HEK293 (cell line): ENCODE measurements at regions not wholly inside any gene's neighbourhood (a gene's known extent, or its start where the extent isn't known, plus 50 kb on each side); places are given as distances from the start of the nearest gene placed in this dataset.
"Not testable (repeated sequence)": the region's sequence is repeated elsewhere in the genome, so short reads cannot be mapped to it uniquely, and the experiment has no call there.

Source experiments
- CTCF ChIA-PET: fragments of 350-600 bp; formaldehyde crosslinking; extraction: SDS; loops from one replicate; lab custom pipeline; 2021; ENCODE audit warnings: antibody characterized with exemption; lab: Yijun Ruan, JAX
- POLR2A ChIA-PET: fragments of 300-600 bp; formaldehyde crosslinking; extraction: SDS; loops from one replicate; lab custom pipeline; 2020; ENCODE audit warnings: antibody characterized with exemption, inconsistent platforms; lab: Yijun Ruan, JAX
- H3K27ac ChIP-seq: fragments of 200-500 bp; sonication (Bioruptor generic); 2 replicates; pipeline ENCODE4 v1.5.1; 2014; ENCODE audit warnings: low read depth, low read length, control low read depth, inconsistent platforms; ENCODE audit errors: extremely low read depth
- H3K36me3 ChIP-seq, 2 experiments: fragments of 200-500 bp in 1 of 2; sonication (Bioruptor generic) in 1 of 2; 1 replicate in 1 of 2; 2 replicates in 1 of 2; pipeline ENCODE4 v1.5.1; 2014 to 2017; ENCODE audit warnings: inconsistent platforms in 2 of 2, low read length in 2 of 2; ENCODE audit not compliant: control insufficient read depth in 2 of 2, insufficient read depth in 1 of 2
- H3K4me1 ChIP-seq: fragments of 200-500 bp; sonication (Bioruptor generic); 2 replicates; pipeline ENCODE4 v1.5.1; 2014; ENCODE audit warnings: mild to moderate bottlenecking, low read length, inconsistent platforms; ENCODE audit not compliant: control insufficient read depth, insufficient read depth
- H3K4me3 ChIP-seq: 2 replicates; pipeline ENCODE4 v1.5.1; 2011; ENCODE audit warnings: low read depth, mild to moderate bottlenecking, control low read depth, low read length, moderate library complexity
- H3K9me3 ChIP-seq: fragments of 200-500 bp; sonication (Bioruptor generic); 2 replicates; pipeline ENCODE4 v1.5.1; 2014; ENCODE audit warnings: low read depth, low read length, inconsistent platforms; ENCODE audit not compliant: control insufficient read depth, insufficient read depth
- HOXC10 ChIP-seq: sonication (generic); formaldehyde crosslinking; IDR thresholded peaks from 2 replicates; pipeline ENCODE4 v1.8.1; 2023; ENCODE audit warnings: mild to moderate bottlenecking, missing genetic modification reagents
- KLF7 ChIP-seq: fragments of 450-650 bp; formaldehyde crosslinking; IDR thresholded peaks from 2 replicates; pipeline ENCODE4 v1.5.1; 2016; ENCODE audit warnings: missing biosample characterization, missing genetic modification characterization, borderline replicate concordance
- MEIS1 ChIP-seq: sonication (generic); formaldehyde crosslinking; IDR thresholded peaks from 2 replicates; pipeline ENCODE4 v1.8.1; 2022; ENCODE audit warnings: missing genetic modification reagents, mild to moderate bottlenecking, borderline replicate concordance
- MYNN ChIP-seq: fragments of 450-650 bp; formaldehyde crosslinking; IDR thresholded peaks from 2 replicates; pipeline ENCODE4 v1.5.1; 2016; ENCODE audit warnings: missing biosample characterization, missing genetic modification characterization, borderline replicate concordance
- ZNF10 ChIP-seq: fragments of 450-650 bp; formaldehyde crosslinking; IDR thresholded peaks from 2 replicates; pipeline ENCODE4 v1.5.1; 2017; ENCODE audit warnings: missing biosample characterization, missing genetic modification characterization
- ZNF132 ChIP-seq: fragments of 450-650 bp; formaldehyde crosslinking; IDR thresholded peaks from 2 replicates; pipeline ENCODE4 v1.5.1; 2017; ENCODE audit warnings: missing biosample characterization, missing genetic modification characterization, borderline replicate concordance
- ZNF202 ChIP-seq: fragments of 450-650 bp; formaldehyde crosslinking; IDR thresholded peaks from 2 replicates; pipeline ENCODE4 v1.5.1; 2016; ENCODE audit warnings: missing biosample characterization, missing genetic modification characterization, borderline replicate concordance
- ZNF221 ChIP-seq: fragments of 450-650 bp; formaldehyde crosslinking; IDR thresholded peaks from 2 replicates; pipeline ENCODE4 v1.5.1; 2017; ENCODE audit warnings: missing biosample characterization, missing genetic modification characterization, borderline replicate concordance
- ZNF239 ChIP-seq: fragments of 450-650 bp; formaldehyde crosslinking; IDR thresholded peaks from 2 replicates; pipeline ENCODE4 v1.5.1; 2016; ENCODE audit warnings: missing biosample characterization, missing genetic modification characterization
- ZNF426 ChIP-seq: fragments of 450-650 bp; formaldehyde crosslinking; IDR thresholded peaks from 2 replicates; pipeline ENCODE4 v1.5.1; 2017; ENCODE audit warnings: missing biosample characterization, missing genetic modification characterization, mild to moderate bottlenecking, inconsistent platforms, moderate library complexity
- ZNF530 ChIP-seq: fragments of 450-650 bp; formaldehyde crosslinking; IDR thresholded peaks from 2 replicates; pipeline ENCODE4 v1.5.1; 2016; ENCODE audit warnings: low read depth, missing biosample characterization, missing genetic modification characterization
- ZNF549 ChIP-seq: fragments of 450-650 bp; IDR thresholded peaks from 2 replicates; pipeline ENCODE4 v1.5.1; 2018; ENCODE audit warnings: missing biosample characterization, missing genetic modification characterization, mild to moderate bottlenecking, inconsistent platforms, moderate library complexity
- ZNF768 ChIP-seq: fragments of 450-650 bp; formaldehyde crosslinking; IDR thresholded peaks from 2 replicates; pipeline ENCODE4 v1.5.1; 2018; ENCODE audit warnings: missing biosample characterization, mild to moderate bottlenecking, missing genetic modification characterization
- ZNF785 ChIP-seq: fragments of 450-650 bp; formaldehyde crosslinking; IDR thresholded peaks from 2 replicates; pipeline ENCODE4 v1.5.1; 2016; ENCODE audit warnings: missing biosample characterization, missing genetic modification characterization
- TF ChIP-seq, protein P1 (sequence below): fragments of 450-650 bp; formaldehyde crosslinking; IDR thresholded peaks from 2 replicates; pipeline ENCODE4 v1.5.1; 2016; ENCODE audit warnings: missing biosample characterization, missing genetic modification characterization
- TF ChIP-seq, protein P2 (sequence below): fragments of 450-650 bp; IDR thresholded peaks from 2 replicates; pipeline ENCODE4 v1.5.1; 2018; ENCODE audit warnings: missing biosample characterization, mild to moderate bottlenecking, missing genetic modification characterization
- TF ChIP-seq, protein P3 (sequence below): fragments of 450-650 bp; formaldehyde crosslinking; IDR thresholded peaks from 2 replicates; pipeline ENCODE4 v1.5.1; 2016; ENCODE audit warnings: missing biosample characterization, missing genetic modification characterization
- TF ChIP-seq, protein P4 (sequence below): fragments of 450-650 bp; formaldehyde crosslinking; IDR thresholded peaks from 2 replicates; pipeline ENCODE4 v1.5.1; 2016; ENCODE audit warnings: missing biosample characterization, missing genetic modification characterization
- TF ChIP-seq, protein P5 (sequence below): fragments of 450-650 bp; formaldehyde crosslinking; IDR thresholded peaks from 2 replicates; pipeline ENCODE4 v1.5.1; 2016; ENCODE audit warnings: missing biosample characterization, missing genetic modification characterization

DNA sequence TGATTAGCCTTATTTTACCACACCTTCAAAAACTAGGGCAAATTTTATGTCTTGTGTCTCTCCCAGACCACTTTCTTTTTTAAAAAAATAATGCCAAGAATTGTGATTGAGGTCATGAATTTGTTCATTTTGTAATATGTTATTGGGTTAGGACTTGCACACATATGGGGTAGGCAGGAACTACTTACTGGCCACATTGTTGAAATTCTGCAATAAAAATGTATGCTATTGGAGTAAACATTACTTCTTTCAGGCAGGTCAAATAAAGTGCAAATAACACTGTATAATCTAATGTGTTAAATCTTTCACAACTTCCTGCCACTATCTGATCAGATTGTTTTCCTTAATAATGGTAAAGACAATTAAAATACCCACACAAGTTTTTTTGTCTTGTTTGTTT lies 166.6 kb upstream of the COL11A1 start (continued):
- TF ChIP-seq ZNF132 = no peak

DNA sequence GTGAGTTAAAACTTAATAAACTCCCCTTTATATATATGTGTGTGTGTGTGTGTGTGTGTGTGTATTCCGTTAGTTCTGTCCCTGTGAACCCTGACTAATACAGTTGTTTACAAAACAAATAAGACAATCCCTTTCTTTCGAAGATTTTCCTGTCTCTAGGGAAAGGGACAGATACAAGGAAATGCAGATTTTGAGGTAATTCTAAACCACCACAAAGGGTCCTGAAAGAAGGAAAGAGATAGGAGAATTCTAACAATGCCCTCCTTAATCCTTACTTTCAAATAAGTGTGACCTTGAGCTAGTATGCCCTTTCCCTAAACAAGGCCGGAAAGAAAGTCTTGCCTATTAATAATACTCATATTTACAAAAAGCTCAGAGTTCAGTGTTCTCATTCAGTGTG lies 164.8 kb upstream of the COL11A1 start:
- TF ChIP-seq, protein P1, sequence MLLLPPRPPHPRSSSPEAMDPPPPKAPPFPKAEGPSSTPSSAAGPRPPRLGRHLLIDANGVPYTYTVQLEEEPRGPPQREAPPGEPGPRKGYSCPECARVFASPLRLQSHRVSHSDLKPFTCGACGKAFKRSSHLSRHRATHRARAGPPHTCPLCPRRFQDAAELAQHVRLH (tag by site-specific recombination) = no peak
- no peak for TF ChIP-seq ZNF768 (tag by site-specific recombination)
- TF ChIP-seq, protein P2, sequence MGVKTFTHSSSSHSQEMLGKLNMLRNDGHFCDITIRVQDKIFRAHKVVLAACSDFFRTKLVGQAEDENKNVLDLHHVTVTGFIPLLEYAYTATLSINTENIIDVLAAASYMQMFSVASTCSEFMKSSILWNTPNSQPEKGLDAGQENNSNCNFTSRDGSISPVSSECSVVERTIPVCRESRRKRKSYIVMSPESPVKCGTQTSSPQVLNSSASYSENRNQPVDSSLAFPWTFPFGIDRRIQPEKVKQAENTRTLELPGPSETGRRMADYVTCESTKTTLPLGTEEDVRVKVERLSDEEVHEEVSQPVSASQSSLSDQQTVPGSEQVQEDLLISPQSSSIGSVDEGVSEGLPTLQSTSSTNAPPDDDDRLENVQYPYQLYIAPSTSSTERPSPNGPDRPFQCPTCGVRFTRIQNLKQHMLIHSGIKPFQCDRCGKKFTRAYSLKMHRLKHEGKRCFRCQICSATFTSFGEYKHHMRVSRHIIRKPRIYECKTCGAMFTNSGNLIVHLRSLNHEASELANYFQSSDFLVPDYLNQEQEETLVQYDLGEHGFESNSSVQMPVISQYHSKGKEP (tag by site-specific recombination) = no peak
- TF ChIP-seq, protein P3, sequence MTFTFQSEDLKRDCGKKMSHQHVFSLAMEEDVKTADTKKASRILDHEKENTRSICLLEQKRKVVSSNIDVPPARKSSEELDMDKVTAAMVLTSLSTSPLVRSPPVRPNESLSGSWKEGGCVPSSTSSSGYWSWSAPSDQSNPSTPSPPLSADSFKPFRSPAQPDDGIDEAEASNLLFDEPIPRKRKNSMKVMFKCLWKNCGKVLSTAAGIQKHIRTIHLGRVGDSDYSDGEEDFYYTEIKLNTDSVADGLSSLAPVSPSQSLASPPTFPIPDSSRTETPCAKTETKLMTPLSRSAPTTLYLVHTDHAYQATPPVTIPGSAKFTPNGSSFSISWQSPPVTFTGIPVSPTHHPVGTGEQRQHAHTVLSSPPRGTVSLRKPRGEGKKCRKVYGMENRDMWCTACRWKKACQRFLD (tag by site-specific recombination) = no peak
- no peak for TF ChIP-seq ZNF549 (tag by site-specific recombination)
- no peak for TF ChIP-seq MYNN (tag by site-specific recombination)
- TF ChIP-seq, protein P4, sequence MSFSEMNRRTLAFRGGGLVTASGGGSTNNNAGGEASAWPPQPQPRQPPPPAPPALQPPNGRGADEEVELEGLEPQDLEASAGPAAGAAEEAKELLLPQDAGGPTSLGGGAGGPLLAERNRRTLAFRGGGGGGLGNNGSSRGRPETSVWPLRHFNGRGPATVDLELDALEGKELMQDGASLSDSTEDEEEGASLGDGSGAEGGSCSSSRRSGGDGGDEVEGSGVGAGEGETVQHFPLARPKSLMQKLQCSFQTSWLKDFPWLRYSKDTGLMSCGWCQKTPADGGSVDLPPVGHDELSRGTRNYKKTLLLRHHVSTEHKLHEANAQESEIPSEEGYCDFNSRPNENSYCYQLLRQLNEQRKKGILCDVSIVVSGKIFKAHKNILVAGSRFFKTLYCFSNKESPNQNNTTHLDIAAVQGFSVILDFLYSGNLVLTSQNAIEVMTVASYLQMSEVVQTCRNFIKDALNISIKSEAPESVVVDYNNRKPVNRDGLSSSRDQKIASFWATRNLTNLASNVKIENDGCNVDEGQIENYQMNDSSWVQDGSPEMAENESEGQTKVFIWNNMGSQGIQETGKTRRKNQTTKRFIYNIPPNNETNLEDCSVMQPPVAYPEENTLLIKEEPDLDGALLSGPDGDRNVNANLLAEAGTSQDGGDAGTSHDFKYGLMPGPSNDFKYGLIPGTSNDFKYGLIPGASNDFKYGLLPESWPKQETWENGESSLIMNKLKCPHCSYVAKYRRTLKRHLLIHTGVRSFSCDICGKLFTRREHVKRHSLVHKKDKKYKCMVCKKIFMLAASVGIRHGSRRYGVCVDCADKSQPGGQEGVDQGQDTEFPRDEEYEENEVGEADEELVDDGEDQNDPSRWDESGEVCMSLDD (tag by site-specific recombination) = no peak
- TF ChIP-seq KLF7 (tag by site-specific recombination) = no peak
- no peak for TF ChIP-seq ZNF10 (tag by site-specific recombination)
- TF ChIP-seq MEIS1 (CRISPR knock-in tag) = no peak
- no peak for TF ChIP-seq ZNF239 (tag by site-specific recombination)
- TF ChIP-seq, protein P5, sequence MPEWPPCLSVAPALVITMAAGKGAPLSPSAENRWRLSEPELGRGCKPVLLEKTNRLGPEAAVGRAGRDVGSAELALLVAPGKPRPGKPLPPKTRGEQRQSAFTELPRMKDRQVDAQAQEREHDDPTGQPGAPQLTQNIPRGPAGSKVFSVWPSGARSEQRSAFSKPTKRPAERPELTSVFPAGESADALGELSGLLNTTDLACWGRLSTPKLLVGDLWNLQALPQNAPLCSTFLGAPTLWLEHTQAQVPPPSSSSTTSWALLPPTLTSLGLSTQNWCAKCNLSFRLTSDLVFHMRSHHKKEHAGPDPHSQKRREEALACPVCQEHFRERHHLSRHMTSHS (tag by site-specific recombination) = no peak
- no peak for TF ChIP-seq HOXC10
- ChIA-PET CTCF (no interaction called here), POLR2A (no interaction called here)
- H3K36me3 ChIP-seq = no peaks in the 10 kb centered on the region
- H3K4me1 ChIP-seq = no peaks in the 10 kb centered on the region
- no peaks in the 10 kb centered on the region for H3K9me3 ChIP-seq
- no peak overlapping the region for H3K27ac ChIP-seq
- H3K4me3 ChIP-seq = no peak overlapping the region

DNA sequence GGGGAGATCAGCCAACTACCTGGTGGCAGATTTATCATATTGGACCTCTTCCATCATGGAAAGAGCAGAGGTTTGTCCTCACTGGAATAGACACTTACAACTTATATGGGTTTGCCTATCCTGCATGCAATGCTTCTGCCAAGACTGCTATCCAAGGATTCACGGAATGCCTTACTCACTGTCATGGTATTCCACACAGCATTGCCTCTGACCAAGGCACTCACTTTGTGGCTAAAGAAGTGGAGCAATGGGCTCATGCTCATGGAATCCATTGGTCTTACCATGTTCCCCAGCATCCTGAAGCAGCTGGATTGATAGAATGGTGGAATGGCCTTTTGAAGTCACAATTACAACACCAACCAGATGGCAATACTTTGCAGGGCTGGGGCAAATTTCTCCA lies 163.1 kb upstream of the COL11A1 start:
- H3K36me3 ChIP-seq, H3K27ac ChIP-seq, H3K4me1 ChIP-seq, H3K4me3 ChIP-seq, H3K9me3 ChIP-seq, POLR2A ChIA-PET, CTCF ChIA-PET: not testable (repeated sequence)

DNA sequence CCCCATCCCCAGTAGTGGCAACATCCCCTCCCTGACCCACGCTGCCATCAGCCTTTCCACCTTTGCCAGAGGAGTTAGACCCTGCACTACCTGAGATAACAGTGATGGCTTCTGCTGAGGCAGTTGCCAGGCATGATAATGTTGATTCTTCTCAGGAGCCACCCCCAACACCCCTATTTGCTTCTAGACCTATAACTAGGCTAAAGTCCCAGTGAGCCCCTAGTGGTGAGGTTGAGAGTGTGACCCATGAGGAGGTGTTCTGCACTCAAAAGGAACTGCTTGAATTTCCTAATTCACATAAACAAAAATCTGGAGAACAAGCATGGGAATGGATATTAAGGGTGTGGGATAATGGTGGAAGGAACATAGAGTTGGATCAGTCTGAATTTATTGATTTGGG lies 159.6 kb upstream of the COL11A1 start:
- Histone ChIP-seq H3K9me3 (no peaks in the 10 kb centered on the region), H3K36me3 (no peaks in the 10 kb centered on the region), H3K27ac (no peak overlapping the region), H3K4me1 (no peaks in the 10 kb centered on the region), H3K4me3 (no peak overlapping the region)
- ChIA-PET CTCF (no interaction called here), POLR2A (no interaction called here)
- TF ChIP-seq ZNF426 = no peak
- no peak for TF ChIP-seq ZNF221 (tag by site-specific recombination)
- TF ChIP-seq ZNF530 (tag by site-specific recombination) = no peak
- TF ChIP-seq ZNF202 (tag by site-specific recombination) = no peak
- TF ChIP-seq ZNF785 = no peak
